Panc1 (cell line): ENCODE measurements at regions not wholly inside any gene's neighbourhood (a gene's known extent, or its start where the extent isn't known, plus 50 kb on each side); places are given as distances from the start of the nearest gene placed in this dataset.

ENCODE experiments used
- ATAC-seq: fragments of 200-7000 bp; cut with Tn5 transposase; 2 replicates; pipeline ENCODE4 v1.9.1; 2020; ENCODE audit warnings: mild to moderate bottlenecking, moderate library complexity
- BruUV-seq: library from RNA; stranded (reverse); fragments of 400-500 nt; replicated peaks from 2 replicates; lab custom pipeline; 2021; lab: Mats Ljungman, UMichigan
- CTCF ChIA-PET: fragments of 300-600 bp; sonication (Branson Sonifier 250); formaldehyde crosslinking; loops from one replicate; lab custom pipeline; 2022; ENCODE audit warnings: antibody characterized with exemption; lab: Charles Lee
- POLR2A ChIA-PET: fragments of 300-600 bp; sonication (Branson Sonifier 250); formaldehyde crosslinking; loops from one replicate; lab custom pipeline; 2022; ENCODE audit warnings: antibody characterized with exemption; lab: Charles Lee
- DNase-seq: peaks from one replicate; pipeline ENCODE4 v3.0.0-alpha.2; 2010; ENCODE audit warnings: low read depth, low spot score
- H3K27ac ChIP-seq: 2 replicates; pipeline ENCODE4 v1.5.1; 2011; ENCODE audit warnings: mild to moderate bottlenecking, low read length, inconsistent platforms
- H3K27me3 ChIP-seq: fragments of 200-500 bp; sonication (Bioruptor generic); 2 replicates; pipeline ENCODE4 v1.6.0; 2014; ENCODE audit warnings: low read length, inconsistent platforms; ENCODE audit not compliant: control insufficient read depth, insufficient read depth
- H3K36me3 ChIP-seq: fragments of 200-500 bp; sonication (Bioruptor generic); 2 replicates; pipeline ENCODE4 v1.5.1; 2014; ENCODE audit warnings: inconsistent platforms, mild to moderate bottlenecking, low read length, moderate library complexity; ENCODE audit not compliant: control insufficient read depth, insufficient read depth
- H3K4me1 ChIP-seq: 2 replicates; pipeline ENCODE4 v1.5.1; 2011; ENCODE audit warnings: inconsistent platforms, mild to moderate bottlenecking, low read length, moderate library complexity; ENCODE audit not compliant: control insufficient read depth, insufficient read depth
- H3K4me3 ChIP-seq, 2 experiments: 2 replicates each; pipeline ENCODE4 v1.5.1; 2011 to 2012; ENCODE audit warnings: low read depth in 2 of 2, low read length in 2 of 2, mild to moderate bottlenecking in 2 of 2, inconsistent platforms in 1 of 2, moderate library complexity in 1 of 2
- H3K9me3 ChIP-seq: fragments of 200-500 bp; sonication (Bioruptor generic); 2 replicates; pipeline ENCODE4 v1.5.1; 2014; ENCODE audit warnings: low read depth, mild to moderate bottlenecking, inconsistent platforms, low read length, moderate library complexity; ENCODE audit not compliant: control insufficient read depth, insufficient read depth
- CTCF ChIP-seq: fragments of 450-650 bp; IDR thresholded peaks from 2 replicates; pipeline ENCODE4 v1.5.1; 2017; ENCODE audit warnings: mild to moderate bottlenecking
- POLR2AphosphoS5 ChIP-seq: IDR thresholded peaks from 2 replicates; pipeline ENCODE4 v1.6.1; 2012; ENCODE audit warnings: mild to moderate bottlenecking, low read depth, low read length, moderate library complexity
- REST ChIP-seq, 2 experiments: IDR thresholded peaks; 2 replicates each; pipeline ENCODE4 v1.6.1; 2011 to 2012; ENCODE audit warnings: low read depth in 2 of 2, control low read depth in 1 of 2, low read length in 1 of 2, mild to moderate bottlenecking in 1 of 2, moderate library complexity in 1 of 2; ENCODE audit not compliant: insufficient read depth in 1 of 2
- SIN3A ChIP-seq: IDR thresholded peaks from 2 replicates; pipeline ENCODE4 v1.6.1; 2012; ENCODE audit warnings: low read depth, mild to moderate bottlenecking, low read length, moderate library complexity, borderline replicate concordance; ENCODE audit not compliant: insufficient read depth
- TCF7L2 ChIP-seq: IDR thresholded peaks from 2 replicates; pipeline ENCODE4 v1.6.1; 2011; ENCODE audit warnings: mild to moderate bottlenecking, low read depth, low read length, inconsistent platforms
- in situ Hi-C: cut with HindIII; loops from 2 replicates; pipeline ENCODE4 v1.10.0; 2016; ENCODE audit warnings: low sequenced_read_pairs, low pct_unique_long_range_greater_than_20kb
- intact Hi-C: fragments of 100-400 bp; cut with micrococcal nuclease; formaldehyde crosslinking; loops from one replicate; pipeline ENCODE4 v1.10.0; 2022; ENCODE audit not compliant: unreplicated experiment

- no peak for DNase-seq
- in situ Hi-C loops (no loop called here), intact Hi-C loops (no loop called here)
- no peak overlapping the region for H3K4me3 ChIP-seq
- no peaks in the 10 kb centered on the region for H3K36me3 ChIP-seq
- H3K9me3 ChIP-seq: no peaks in the 10 kb centered on the region
- CTCF ChIA-PET: no interaction called here
- no peak for TF ChIP-seq SIN3A
- TF ChIP-seq POLR2AphosphoS5: no peak
- no peak for TF ChIP-seq TCF7L2
- no peak for TF ChIP-seq CTCF
- TF ChIP-seq REST (IDR thresholded peaks at IDR 0.05; ENCODE audit: insufficient read depth in 1 of 2, low read depth in 2 of 2, low read length in 1 of 2): no peak
- POLR2A ChIA-PET: no interaction called here
- ATAC-seq: no peak
- BruUV-seq: no TSS peak
- H3K27ac ChIP-seq: no peak overlapping the region
- H3K27me3 ChIP-seq: no peaks in the 10 kb centered on the region
- H3K4me1 ChIP-seq: no peaks in the 10 kb centered on the region
Observed at GRCh38 chr5:5772202-5772601, 349.7 kb downstream of the ICE1 start.

- Histone ChIP-seq H3K4me3 (no peak overlapping the region), H3K27me3 (no peaks in the 10 kb centered on the region), H3K4me1 (no peaks in the 10 kb centered on the region), H3K27ac (no peak overlapping the region), H3K9me3 (no peaks in the 10 kb centered on the region), H3K36me3 (no peaks in the 10 kb centered on the region)
- BruUV-seq: no TSS peak
- ChIA-PET POLR2A (no interaction called here), CTCF (no interaction called here)
- in situ Hi-C loops: no loop called here
- TF ChIP-seq SIN3A (no peak), TCF7L2 (no peak), POLR2AphosphoS5 (no peak), CTCF (no peak), REST (IDR thresholded peaks at IDR 0.05; ENCODE audit: insufficient read depth in 1 of 2, low read depth in 2 of 2, low read length in 1 of 2) (no peak)
- intact Hi-C loops: no loop called here
- ATAC-seq (no peak), DNase-seq (no peak)
Observed at GRCh38 chr5:5770825-5771224, 348.3 kb downstream of the ICE1 start.
